Activated naive CD8-positive, alpha-beta T cell treated with anti-CD3 and anti-CD28 coated beads, Interleukin-2, amount 50 U/mL, for 24 hours (primary cell): ENCODE measurements at regions not wholly inside any gene's neighbourhood (a gene's known extent, or its start where the extent isn't known, plus 50 kb on each side); places are given as distances from the start of the nearest gene placed in this dataset.
A peak's percentile ranks its signal among the peaks of the same experiment; 100 is the strongest.

ENCODE experiments used
- ATAC-seq: fragments of 150-1000 bp; cut with Tn5 transposase; one replicate; pipeline ENCODE4 v1.10.0; 2021
- DNase-seq: peaks from one replicate; pipeline ENCODE4 v3.0.0; 2021
- H3K27ac Mint-ChIP-seq: one replicate; pipeline ENCODE4 v1.8.0; 2021; ENCODE audit warnings: mild to moderate bottlenecking, mixed read lengths
- H3K27me3 Mint-ChIP-seq: one replicate; pipeline ENCODE4 v1.8.0; 2021; ENCODE audit warnings: mixed read lengths
- H3K36me3 Mint-ChIP-seq: one replicate; pipeline ENCODE4 v1.8.0; 2021; ENCODE audit warnings: low read depth, mixed read lengths
- H3K4me1 Mint-ChIP-seq: one replicate; pipeline ENCODE4 v1.8.0; 2021; ENCODE audit warnings: mixed read lengths
- H3K4me3 Mint-ChIP-seq: one replicate; pipeline ENCODE4 v1.8.0; 2021; ENCODE audit warnings: mild to moderate bottlenecking, moderate library complexity, mixed read lengths
- H3K9me3 Mint-ChIP-seq: one replicate; pipeline ENCODE4 v1.8.0; 2021; ENCODE audit warnings: mixed read lengths

DNA sequence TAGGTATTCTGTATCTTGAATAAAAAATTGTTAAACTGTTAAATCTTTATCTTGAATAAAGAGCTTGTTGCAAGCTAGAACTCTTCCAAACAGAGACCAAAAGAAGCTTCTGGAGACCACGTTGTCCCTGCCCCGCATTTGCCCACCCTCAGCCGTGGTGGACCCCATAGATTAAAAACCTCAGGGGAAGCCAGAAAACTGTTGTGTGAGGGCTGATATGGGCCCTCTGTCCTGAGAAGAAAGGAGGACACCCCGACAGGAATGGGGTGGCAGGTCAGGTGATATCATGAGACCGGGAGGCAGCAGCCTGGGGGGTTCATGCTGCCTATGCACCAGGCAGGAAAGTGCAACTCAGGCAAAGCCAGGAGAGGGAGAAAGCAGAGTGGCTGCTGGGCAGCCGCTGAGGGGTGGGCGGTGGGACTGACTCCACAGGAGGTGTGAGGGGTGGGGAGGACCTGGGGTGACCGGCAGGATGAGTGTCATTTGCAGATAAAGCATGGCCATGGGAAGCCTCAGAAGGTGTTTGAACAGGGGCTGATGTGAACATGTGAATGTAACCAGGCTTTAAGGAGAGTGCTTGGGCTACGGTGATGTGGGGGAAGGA, 147.8 kb downstream of the IRF8 start:
- Mint-ChIP-seq H3K4me3 (no peak overlapping the region), H3K27me3 (peaks cover 49% of the 10 kb centered on the region), H3K9me3 (no peaks in the 10 kb centered on the region), H3K4me1 (peaks cover 19% of the 10 kb centered on the region), H3K27ac (no peak overlapping the region), H3K36me3 (no peaks in the 10 kb centered on the region)
- DNase-seq (no peak), ATAC-seq (no peak)

DNA sequence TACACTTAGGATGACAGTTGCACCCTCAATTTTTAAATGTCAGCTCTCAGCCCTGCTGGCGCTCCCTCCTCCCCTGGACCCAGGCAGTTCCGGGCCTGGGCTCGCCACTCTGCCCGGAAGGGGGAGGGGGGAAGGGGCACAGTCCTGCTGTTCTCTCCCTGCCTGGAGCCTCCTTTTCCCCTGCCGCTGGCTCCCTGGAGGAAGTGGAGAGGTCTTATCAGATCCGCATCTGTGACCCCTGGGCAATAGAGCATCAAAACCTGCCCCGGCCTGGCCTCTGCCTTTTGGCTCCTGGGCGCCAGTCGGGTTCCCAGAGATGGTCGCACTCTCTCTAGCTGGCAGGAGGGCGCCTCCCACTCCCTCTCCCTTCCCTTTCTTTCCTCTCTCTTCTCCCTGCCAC, 149.3 kb downstream of the IRF8 start:
- no peak overlapping the region for H3K4me3 Mint-ChIP-seq
- no peak overlapping the region for H3K27ac Mint-ChIP-seq
- no peaks in the 10 kb centered on the region for H3K9me3 Mint-ChIP-seq
- H3K36me3 Mint-ChIP-seq = no peaks in the 10 kb centered on the region
- DNase-seq (no peak), ATAC-seq (no peak)
- H3K4me1 Mint-ChIP-seq = peaks cover 19% of the 10 kb centered on the region
- peaks cover 42% of the 10 kb centered on the region for H3K27me3 Mint-ChIP-seq

DNA sequence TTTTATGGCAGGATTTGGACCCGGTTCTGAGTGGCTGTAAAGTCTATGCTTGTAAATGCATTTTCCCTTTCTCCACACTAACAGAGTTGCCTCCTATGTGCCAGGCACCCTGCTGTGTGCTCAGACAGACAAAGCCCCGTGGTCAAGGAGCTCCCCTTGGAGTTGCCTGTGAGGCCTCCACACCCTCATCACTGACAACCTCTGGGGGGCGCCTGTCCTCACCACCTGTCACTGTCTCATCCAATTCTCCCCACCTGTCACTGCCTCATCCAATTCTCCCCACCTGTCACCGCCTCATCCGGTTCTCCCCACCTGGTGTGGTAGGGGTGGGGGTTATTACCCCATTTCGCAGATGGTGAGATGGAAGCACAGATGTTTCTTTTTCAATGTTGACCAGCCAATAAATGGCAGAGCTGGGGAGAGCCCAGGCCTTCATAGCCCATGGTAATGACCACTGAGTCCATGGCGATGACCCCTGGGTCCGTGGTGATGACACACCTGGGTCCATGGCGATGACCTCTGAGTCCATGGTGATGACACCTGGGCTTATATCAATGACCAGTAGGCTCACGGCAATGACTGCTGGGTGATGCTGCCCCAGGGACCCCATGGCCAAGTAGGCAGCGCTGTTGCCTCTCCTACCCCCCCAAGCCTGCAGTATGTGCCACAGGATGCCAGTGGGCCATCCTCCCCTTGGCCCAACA, 150.1 kb downstream of the IRF8 start:
- peak; percentile 16 for DNase-seq
- Mint-ChIP-seq H3K36me3 (no peaks in the 10 kb centered on the region), H3K27ac (no peak overlapping the region), H3K4me1 (peaks cover 19% of the 10 kb centered on the region), H3K4me3 (no peak overlapping the region), H3K9me3 (no peaks in the 10 kb centered on the region), H3K27me3 (peaks cover 38% of the 10 kb centered on the region)
- no peak for ATAC-seq

DNA sequence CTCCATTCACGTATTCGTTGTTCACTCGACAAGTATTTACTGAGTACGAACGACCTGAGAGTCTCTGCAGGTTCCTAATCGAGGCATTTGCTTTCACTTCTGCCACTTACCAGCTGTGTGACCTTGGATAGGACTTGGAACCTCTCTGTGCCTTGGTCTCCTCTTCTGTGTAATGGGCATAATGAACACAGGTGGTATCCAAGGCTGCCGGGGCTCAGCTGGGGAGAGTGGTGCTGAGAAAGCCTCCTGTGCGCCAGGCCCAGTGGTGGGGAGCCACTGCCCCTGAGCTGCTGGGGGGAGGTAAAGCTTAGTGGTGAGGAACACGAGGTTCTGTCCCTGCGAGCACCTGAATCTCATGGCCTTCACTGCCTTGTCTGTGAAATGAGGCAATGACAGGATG, 150.7 kb downstream of the IRF8 start:
- H3K27me3 Mint-ChIP-seq = peaks cover 38% of the 10 kb centered on the region

DNA sequence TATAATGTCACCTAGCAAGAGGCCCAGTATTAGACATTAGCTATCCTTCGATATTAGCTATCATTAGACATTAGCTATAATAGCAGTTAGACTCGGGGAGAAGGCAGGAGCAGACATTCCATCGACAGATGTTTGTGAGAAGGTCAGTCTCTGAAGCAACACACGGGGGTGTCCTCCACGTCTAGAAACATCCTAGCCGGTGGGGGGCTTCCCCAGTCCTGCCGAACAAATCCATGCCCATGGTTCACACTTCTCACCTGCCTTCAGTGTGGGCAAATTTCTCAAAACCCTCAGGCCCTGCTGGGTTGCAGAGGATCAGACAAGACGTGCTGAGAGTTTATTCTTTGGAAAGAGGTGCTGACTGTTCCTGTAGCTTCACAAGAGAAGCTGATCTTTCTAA, 151.1 kb downstream of the IRF8 start:
- no peak for DNase-seq
- ATAC-seq = no peak
- H3K9me3 Mint-ChIP-seq = no peaks in the 10 kb centered on the region
- H3K27me3 Mint-ChIP-seq = peaks cover 38% of the 10 kb centered on the region
- H3K27ac Mint-ChIP-seq = no peak overlapping the region
- H3K4me1 Mint-ChIP-seq = peaks cover 12% of the 10 kb centered on the region
- H3K4me3 Mint-ChIP-seq = no peak overlapping the region
- no peaks in the 10 kb centered on the region for H3K36me3 Mint-ChIP-seq

More for the DNA sequence above, 150.7 kb downstream of the IRF8 start:
- no peak for DNase-seq
- ATAC-seq = no peak
- no peaks in the 10 kb centered on the region for H3K9me3 Mint-ChIP-seq
- H3K36me3 Mint-ChIP-seq = no peaks in the 10 kb centered on the region
- H3K4me1 Mint-ChIP-seq = peaks cover 15% of the 10 kb centered on the region
- no peak overlapping the region for H3K4me3 Mint-ChIP-seq
- H3K27ac Mint-ChIP-seq = no peak overlapping the region

DNA sequence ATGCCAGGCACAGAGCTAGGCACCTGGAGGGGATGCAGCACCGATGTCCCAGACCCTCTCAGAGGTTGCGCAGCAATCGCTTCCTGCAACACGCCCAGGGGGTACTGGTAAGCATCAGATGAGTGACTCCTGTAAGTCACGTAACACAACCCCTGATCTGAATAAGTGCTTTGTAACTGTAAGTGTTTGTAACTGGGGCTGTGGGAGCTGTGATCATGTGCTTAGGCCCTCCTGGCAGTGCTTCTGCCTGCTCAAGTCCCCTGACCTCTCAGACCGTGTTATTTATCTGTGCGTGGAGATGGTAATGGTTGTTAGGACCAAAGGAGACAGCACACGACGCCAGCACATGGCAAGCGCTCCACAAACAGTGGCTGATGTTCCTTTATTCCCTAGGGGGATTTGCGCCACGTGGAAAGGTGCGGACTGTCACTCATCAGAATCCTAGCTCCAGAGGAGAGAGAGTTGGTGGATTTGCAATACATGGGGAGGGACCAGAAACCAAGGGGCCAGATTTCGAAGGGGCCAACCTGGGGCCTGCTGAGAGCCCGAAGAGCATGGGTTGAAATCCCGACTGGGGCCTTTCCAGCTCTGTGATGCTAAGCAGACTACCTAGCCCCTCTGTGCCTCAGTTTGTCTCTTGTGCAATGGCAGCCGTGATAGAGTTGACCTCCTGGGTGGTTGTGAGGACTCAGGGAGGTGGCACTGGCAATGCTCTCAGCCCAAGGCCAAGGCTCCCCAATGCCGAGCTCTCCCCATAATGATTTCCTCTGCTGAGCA, 151.8 kb downstream of the IRF8 start:
- Mint-ChIP-seq H3K36me3 (no peaks in the 10 kb centered on the region), H3K27me3 (peaks cover 40% of the 10 kb centered on the region), H3K27ac (no peak overlapping the region), H3K4me1 (peaks cover 5% of the 10 kb centered on the region), H3K4me3 (no peak overlapping the region), H3K9me3 (no peaks in the 10 kb centered on the region)
- no peak for DNase-seq
- no peak for ATAC-seq

DNA sequence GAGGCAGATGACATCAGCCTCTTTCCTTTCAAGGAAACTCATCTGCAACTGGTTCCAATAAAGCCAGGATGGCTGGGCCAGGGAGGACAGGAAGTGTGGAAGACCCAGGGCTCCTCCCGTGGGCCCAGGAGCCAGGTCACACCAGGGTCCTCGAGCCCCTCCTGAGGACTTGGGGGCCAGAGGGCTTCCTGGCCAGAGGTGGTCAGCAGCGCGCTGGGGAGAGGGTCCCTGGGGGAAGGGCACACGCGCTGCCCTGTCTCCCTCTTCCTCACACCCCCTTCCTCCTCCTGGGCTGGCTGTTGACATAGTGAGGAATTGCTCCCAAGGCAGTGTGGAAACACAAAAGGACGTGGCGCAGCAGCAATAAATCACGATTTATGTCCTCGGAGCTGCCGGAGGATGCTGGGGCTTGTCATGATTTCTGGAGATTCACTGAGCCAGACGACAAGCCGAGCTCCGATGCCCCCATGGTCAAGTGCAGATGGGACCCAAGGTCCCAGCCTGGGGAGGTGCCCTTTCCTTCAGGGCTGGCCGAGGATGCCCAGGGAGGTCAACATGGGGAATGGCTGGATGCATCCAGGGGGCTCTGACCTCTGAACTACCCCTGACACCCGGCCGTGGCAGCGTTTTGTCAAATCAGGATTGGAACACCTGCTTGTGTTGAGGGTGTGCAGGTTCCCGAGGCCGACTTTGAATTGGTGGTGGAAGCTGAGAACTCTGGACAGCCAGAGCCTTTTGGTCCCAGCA, 152.6 kb downstream of the IRF8 start:
- no peak for ATAC-seq
- H3K4me3 Mint-ChIP-seq = no peak overlapping the region
- no peak for DNase-seq

DNA sequence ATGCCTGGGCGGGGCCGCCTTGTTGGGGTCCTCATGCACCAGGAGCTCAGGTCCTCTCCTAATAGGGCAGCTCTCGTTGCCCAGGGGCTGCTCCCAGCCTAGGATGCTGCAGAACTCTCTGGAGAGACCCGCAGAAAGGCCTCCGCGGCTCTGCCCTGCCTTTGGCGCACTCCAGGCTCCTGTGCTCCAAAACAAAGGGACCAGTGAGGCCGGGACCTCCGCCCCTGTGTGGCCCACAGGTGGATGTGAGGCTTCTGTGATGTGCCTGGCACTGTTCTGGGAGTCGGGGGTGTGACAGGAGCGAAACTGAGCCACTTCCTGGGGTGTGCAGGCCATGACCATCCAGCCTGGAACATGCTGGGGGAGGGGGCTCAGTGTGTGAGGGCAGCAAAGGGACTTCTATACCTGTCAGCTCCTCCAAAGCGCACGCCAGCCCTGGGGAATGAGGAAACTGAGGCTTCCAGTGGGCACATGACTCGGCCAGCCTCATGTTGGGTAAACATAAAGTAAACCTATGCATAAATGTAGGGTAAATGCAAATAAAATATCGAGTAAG, 153.2 kb downstream of the IRF8 start:
- peaks cover 29% of the 10 kb centered on the region for H3K27me3 Mint-ChIP-seq
- no peak overlapping the region for H3K4me3 Mint-ChIP-seq
- H3K9me3 Mint-ChIP-seq = no peaks in the 10 kb centered on the region
- H3K36me3 Mint-ChIP-seq = no peaks in the 10 kb centered on the region
- no peaks in the 10 kb centered on the region for H3K4me1 Mint-ChIP-seq
- ATAC-seq (no peak), DNase-seq (no peak)
- H3K27ac Mint-ChIP-seq = no peak overlapping the region

More for the DNA sequence above, 152.6 kb downstream of the IRF8 start:
- Mint-ChIP-seq H3K36me3 (no peaks in the 10 kb centered on the region), H3K27me3 (peaks cover 36% of the 10 kb centered on the region), H3K4me1 (peaks cover 2% of the 10 kb centered on the region), H3K9me3 (no peaks in the 10 kb centered on the region), H3K27ac (no peak overlapping the region)

DNA sequence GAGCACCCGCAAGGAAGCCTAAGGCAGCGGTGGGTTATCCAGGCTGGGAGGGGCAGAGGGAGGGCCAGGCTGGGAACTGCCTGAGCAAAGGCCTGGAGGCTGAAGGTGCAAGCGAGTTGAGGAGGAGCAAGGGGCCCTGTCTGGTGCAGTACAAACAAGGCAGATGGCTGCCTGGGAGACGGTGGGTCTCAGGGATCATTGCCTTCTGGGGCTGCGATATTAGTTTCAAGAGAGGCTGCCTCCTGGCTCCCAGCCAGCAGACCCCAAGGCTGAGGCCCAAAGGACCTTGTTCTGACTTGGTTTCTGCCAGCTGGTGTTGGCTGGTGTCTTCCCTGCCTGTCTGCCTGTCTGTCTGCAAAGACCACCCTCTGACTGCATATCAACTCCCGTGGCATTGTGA, 154.0 kb downstream of the IRF8 start:
- Mint-ChIP-seq H3K27me3 (peaks cover 22% of the 10 kb centered on the region), H3K36me3 (no peaks in the 10 kb centered on the region), H3K4me3 (no peak overlapping the region), H3K9me3 (no peaks in the 10 kb centered on the region), H3K27ac (no peak overlapping the region), H3K4me1 (no peaks in the 10 kb centered on the region)
- no peak for DNase-seq
- no peak for ATAC-seq

DNA sequence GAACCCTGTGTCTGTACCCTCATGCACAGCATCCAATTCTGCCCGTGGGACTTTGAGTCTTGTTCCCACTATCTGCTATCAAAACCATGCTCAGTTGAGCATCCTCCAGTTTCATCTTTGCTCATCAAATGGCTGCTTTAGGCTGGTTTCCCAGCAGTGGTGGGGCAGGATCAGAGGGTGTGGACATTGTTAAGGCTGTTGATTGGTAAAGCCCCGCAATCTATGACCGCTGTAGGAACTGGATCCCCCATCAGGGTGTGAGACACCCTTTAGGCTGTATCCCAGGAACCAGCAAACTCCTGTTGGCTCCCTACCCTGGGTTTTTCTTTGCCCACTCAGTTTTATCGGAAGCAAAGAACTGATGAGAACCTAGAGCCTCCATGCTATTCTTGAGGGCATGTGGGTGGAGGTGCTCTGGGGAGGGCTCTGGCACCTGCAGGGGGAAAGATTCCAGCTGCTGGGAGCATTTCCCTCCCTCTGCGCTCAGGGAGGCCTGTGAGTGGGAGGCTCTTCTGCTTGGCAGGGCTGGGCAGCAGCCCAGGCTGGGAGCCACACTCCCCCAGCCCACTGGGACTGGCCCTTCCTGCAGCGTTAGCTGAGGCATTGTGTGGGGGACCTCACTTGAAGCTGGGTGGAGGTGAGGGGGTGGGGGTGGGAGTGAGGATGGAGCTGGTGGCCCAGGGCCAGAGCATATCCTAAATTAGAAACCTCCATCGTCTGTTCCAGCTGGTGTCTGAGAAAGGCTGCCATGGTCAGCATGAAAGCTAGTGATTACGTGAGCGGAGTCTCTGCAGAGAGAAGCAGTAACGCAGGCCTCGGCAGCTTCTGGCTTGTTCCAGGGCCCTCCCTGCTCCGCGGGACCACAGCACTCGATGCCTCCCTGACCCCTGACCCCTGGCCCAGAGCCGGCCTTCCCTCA, 160.6 kb downstream of the IRF8 start:
- H3K4me1 Mint-ChIP-seq = no peaks in the 10 kb centered on the region
- ATAC-seq (no peak), DNase-seq (no peak)
- no peak overlapping the region for H3K27ac Mint-ChIP-seq
- H3K27me3 Mint-ChIP-seq = peaks cover 3% of the 10 kb centered on the region
- H3K4me3 Mint-ChIP-seq = no peak overlapping the region
- no peaks in the 10 kb centered on the region for H3K9me3 Mint-ChIP-seq
- no peaks in the 10 kb centered on the region for H3K36me3 Mint-ChIP-seq

DNA sequence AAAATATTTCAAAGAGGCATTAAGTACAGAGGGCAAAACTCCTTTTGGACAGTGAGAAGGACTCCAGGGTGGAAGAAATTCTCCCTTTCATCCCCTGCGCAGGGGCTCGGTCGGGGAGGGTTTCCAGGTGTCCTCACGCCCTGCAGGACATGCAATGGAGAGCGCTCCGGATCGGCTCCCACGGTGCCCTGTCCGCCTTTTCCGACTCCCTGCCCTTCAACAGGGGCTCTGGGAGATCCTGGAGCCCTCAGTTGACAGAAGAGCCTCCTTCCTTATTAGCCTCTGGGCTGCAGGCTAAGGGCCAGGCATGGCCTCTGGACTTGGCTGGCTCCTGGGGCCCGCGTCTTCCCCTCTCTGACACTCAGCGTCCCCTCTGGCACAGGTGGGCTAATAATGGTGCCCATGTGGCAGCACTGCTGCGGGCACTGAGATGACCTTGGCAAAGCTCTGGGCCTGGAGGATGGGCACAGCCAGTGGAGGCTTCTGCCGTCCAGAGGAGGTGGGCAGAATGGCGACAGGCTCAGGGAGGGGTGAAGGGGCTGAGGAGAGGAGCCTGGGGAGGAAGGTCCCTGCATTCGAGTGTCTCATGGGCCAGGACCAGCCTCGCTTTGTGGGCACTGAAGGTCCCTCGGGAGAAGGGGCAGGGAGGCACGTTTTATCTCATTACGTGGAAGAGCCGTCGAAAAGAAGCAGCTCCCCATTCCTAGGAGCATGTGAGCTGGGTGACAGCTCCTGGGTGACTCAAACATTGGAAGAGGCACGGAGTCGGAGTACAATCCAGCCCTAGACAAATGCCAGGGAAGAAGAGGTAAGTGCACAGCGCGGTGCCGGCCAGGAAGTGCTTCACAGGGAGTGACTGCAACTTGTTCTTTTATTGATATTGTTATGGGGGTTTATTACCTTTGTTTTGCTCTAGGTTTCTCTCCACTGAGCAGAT, 161.7 kb downstream of the IRF8 start:
- no peak for ATAC-seq

DNA sequence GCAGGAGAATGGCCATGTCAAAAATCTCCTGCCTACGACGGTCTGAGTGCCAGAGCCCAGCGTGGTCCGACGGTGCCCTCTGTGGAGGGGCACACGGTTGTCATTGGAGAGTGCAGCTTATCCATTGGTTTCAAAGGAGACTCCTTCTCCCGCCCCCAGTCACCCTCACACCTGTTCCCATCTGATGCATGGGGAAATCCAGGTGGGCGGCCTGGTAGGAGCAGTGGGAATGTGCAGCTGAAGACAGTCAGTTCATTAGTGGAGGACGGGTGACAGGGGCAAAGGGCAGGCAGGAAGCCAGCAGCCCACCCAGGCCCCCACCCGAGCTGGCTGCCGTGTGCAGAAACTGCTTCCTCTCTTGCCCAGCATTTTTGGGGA, 162.3 kb downstream of the IRF8 start:
- Mint-ChIP-seq H3K36me3 (no peaks in the 10 kb centered on the region), H3K27ac (no peak overlapping the region), H3K9me3 (no peaks in the 10 kb centered on the region), H3K4me1 (no peaks in the 10 kb centered on the region), H3K27me3 (no peaks in the 10 kb centered on the region), H3K4me3 (no peak overlapping the region)
- no peak for ATAC-seq
- DNase-seq = no peak

More for the DNA sequence above, 161.7 kb downstream of the IRF8 start:
- no peaks in the 10 kb centered on the region for H3K4me1 Mint-ChIP-seq
- peaks cover 3% of the 10 kb centered on the region for H3K27me3 Mint-ChIP-seq
- no peak for DNase-seq
- no peak overlapping the region for H3K27ac Mint-ChIP-seq
- H3K4me3 Mint-ChIP-seq = no peak overlapping the region
- H3K9me3 Mint-ChIP-seq = no peaks in the 10 kb centered on the region
- H3K36me3 Mint-ChIP-seq = no peaks in the 10 kb centered on the region

DNA sequence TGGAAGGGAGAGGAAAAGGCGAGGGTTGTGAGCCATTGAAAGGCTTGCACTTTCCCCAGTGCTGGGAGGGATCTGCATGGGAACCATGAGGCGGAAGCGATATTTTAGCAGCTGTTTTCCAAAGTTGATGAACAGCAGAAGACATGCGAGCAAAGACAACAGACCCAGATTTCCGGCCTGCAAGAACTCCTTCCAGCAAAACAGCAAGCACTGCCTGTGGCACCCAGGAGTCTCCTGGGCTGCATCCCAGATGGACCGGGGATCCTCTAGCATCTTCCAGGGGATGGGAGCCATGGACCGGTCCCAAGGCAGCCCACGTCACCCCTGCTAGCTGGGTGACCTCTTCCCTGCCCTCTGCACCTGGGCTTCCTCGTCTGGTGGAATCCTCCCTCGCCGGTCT, 162.8 kb downstream of the IRF8 start:
- DNase-seq = no peak
- Mint-ChIP-seq H3K4me1 (no peaks in the 10 kb centered on the region), H3K27me3 (no peaks in the 10 kb centered on the region), H3K4me3 (no peak overlapping the region), H3K9me3 (no peaks in the 10 kb centered on the region), H3K27ac (no peak overlapping the region), H3K36me3 (no peaks in the 10 kb centered on the region)
- no peak for ATAC-seq
